HG02884 (cell line): ENCODE measurements at regions not wholly inside any gene's neighbourhood (a gene's known extent, or its start where the extent isn't known, plus 50 kb on each side); places are given as distances from the start of the nearest gene placed in this dataset.
"Not testable (repeated sequence)": the region's sequence is repeated elsewhere in the genome, so short reads cannot be mapped to it uniquely, and the experiment has no call there.

Source experiments
- ATAC-seq: cut with Tn5 transposase; IDR thresholded peaks from one replicate; pipeline ENCODE4 v1.9.1; 2021; ENCODE audit warnings: mild to moderate bottlenecking, moderate library complexity; ENCODE audit not compliant: unreplicated experiment

DNA sequence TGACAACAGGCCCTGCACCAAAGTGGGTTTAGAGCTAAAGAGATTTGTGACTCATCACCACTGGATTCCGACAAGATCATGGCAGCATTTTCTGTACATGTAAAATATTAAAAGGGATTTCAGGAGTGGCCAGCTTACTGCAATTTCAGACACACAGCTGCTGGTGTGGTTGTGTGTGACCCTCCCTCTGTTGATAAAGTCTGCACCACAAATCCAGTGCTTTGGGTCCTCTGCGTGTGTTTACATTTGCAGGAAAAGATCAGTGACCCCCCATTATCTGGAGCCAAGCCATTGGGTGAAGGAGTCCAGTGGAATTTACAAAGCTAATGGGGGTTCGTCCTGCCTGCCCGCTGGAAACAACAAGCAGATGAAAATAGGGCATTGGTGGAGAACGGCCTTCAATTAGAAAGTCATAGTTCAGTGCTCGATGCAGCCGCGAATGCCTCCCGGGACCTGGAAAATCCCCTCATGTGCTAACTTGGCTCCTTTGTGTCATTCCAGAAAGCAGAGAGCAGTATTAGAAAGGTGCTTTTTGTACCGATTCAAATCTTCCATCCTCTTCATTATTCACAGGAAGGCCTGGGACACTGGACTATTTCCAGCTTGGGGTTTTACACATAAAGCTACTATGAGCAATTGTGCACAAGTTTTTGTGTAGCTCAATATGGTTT is 188.5 kb upstream of the TMEM132C start:
- ATAC-seq, result no peak

DNA sequence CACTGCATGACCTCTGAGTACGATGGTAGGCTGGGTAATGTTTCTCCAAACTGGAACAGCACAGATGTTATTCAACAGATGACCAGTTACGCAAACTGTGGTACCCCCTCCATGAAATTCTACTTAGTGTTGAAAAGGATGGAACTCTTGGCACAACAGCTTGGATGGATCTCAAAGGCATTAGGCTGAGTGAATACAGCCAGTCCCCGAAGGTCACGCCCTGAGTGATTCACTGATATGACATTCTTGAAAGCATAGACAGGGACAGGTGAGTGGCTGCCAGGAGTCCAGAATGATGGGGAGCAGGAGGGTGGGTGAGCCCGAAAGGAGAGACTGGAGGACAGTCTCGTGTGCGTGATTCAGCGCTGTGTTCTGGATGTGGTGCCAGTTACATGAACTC is 187.5 kb upstream of the TMEM132C start:
- no peak for ATAC-seq

DNA sequence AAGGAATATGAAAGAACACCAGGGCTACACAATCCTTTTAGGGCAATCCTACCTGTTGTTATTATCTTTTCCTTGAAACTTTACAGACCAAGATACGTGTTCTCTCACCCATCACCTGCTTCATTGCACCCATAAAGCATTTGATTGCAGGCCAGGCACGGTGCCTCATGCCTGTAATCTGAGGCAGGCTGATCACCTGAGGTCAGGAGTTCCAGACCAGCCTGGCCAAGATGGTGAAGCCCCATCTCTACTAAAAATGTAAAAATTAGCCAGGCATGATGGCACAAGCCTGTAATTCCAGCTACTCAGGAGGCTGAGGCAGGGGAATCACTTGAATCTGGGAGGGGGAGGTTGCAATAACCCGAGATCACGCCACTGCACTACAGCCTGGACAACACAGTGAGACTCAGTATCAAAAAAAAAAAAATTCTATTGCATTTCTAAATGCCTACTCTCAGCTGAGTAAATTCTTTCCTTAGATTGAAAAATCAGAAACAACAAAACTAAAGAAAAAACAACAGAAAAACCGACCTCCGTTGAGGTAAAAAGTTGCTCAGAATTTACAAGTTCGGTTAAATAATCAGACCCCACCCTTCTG is 183.7 kb upstream of the TMEM132C start:
- no peak for ATAC-seq

DNA sequence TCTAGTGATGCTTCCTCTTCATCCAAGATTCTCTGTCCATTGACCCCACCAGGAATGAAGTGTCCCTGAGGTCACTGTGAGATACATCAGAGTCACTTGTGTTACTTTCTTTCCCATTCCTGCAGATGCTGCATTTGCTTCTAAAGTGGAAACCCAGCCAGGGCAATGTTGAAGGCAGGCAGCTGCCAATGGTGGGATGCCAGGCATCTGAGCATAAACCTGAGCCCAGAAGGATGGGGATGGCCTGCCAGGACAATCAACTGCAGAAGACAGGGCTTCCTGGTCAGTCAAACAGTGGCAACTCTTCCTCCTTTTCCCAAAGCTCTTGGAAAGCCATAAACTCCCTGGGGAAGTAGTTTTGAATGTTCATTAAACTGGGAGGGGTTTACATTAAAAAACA is 178.0 kb upstream of the TMEM132C start:
- no peak for ATAC-seq

DNA sequence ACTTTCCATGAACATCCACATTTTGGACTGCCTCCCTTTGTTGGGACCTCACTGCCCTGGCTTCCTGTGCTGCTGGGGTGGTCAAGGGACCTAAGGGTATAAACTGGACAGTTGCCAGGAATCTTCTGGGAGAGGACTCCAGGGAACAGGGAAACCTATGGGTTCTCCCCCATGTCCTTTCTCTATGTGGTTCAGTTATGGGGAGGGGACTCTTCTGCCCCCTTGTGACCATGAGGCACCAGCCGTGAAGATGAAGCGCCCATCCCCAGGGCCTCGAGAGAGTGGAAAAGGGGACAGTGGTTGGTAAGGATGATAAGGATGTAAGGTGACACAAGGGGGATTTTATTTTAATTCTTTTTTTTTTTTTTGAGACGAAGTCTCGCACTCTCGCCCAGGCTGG is 177.0 kb upstream of the TMEM132C start:
- ATAC-seq, result no peak

DNA sequence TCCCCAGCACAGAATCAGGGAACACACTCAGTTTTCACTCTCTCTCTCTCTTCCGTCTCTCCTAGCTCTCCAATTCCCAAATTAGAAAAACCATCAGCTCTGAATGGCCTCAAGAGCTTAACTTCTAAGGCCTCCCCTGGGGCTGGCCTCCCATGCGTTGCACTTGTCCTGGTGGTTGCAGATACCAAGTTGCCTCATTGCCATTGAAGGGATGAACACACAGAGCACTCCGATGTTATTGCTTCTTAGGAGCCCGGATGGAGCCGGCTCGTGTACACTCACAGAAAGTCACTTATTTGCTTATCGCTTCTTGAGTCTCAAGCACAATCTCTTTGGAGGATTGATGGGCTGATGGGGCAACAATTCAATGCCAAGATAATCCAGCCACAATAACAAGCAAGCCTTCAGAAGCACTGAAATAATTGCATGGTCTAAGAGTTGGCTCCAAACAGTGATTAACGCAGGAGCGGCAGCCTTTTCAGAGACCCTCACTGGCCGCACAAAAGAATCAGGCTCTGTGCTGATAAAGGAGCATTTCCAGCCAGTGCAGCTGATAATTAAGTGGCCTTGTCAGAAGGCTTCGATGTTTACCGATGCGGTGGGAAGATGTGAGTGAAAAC is 175.8 kb upstream of the TMEM132C start:
- no peak for ATAC-seq

DNA sequence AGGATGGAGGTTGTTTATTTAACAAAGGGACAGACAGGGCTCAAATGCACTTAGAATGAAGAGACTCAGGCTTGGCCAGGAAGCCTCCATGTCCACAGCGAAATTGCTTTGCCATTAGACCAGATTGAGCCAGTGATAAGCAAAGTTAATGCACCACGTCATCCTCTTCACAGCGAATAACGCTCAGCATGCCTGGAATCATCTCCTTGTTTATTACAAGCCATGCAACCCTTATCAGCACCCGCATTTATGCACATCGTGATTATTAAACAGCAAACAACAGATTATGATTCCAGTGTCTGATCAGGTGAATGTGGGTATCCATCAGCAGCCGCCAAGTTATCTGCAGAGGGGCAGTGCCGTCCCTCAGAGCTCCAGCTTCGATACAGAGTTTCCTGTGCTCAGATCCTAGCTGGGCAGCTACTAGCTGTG is 175.0 kb upstream of the TMEM132C start:
- no peak for ATAC-seq

DNA sequence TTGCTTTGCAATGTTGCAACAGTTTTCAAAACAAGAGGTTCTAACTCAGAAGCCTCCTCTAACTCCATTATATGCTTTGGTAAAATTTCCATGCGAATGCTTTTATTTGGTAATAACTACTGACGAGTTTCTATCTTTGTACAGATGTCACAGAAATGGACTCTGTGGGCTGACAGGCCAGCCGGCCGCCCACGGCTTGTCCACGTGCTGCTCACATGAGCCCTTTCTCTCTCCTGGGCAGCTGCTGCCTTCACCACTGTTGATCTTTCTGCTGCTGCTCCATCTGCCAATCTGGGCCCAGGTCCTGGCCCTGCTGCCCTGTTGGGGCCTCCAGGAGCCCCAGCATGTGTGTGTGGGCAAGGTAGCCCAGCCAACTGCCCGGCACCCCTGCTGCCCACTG is 168.2 kb upstream of the TMEM132C start:
- no peak for ATAC-seq

DNA sequence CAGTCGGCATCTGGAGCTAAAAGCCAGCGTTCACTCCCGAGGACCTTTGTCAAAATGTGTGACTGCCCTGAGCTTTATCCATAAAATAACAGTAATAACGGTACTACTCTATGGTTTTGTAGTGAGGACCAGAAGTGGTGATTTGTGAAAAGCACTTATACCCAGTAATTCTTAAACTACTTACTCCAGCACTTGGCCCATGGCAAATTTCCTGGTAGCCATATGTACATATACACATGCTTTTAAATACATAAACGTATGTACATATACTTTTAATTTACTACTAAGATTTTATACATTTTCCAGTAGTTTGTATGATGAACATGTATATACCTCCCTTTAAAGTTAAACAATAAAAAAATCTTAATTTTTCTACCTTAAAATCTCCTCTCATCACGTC is 163.8 kb upstream of the TMEM132C start:
- no peak for ATAC-seq

DNA sequence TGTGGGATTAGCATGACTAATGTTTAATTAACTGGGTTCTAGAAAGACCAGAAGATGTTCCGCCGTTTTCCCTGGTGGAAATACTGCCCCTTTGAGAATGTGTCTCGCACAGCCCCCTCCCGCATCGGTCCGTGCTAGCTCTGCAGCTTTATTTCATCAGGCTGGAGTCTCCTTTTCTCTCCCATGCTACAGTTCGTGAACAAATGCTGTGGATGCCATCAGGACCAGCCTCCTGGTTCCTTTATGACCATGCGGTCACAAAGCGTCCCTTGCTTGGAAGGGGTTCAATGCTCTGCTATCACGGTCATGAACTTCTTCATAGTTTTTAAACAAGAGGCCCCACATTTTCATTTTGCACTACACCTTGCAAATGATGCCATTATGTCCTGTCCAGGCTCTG is 157.7 kb upstream of the TMEM132C start:
- ATAC-seq, result no peak

DNA sequence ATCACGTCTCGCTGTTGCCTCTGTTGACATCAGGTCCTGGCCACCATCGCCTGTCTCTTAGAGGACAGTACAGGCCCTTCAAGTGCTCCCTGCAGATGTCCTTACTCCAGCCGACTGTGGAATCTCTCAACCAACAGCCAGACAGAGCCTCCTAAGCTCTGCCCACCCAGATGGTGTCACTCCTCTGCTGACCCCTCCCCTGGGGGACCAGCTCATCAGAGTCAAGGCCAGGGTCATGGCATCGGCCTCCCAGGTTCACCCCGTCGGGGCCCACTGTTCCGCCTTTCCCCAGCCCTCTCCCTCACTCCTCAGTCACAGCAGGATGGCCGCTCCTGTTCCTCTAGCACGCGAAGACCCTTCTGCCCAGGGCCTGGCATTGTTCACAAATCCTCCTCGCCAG is 157.3 kb upstream of the TMEM132C start:
- ATAC-seq, result no peak

DNA sequence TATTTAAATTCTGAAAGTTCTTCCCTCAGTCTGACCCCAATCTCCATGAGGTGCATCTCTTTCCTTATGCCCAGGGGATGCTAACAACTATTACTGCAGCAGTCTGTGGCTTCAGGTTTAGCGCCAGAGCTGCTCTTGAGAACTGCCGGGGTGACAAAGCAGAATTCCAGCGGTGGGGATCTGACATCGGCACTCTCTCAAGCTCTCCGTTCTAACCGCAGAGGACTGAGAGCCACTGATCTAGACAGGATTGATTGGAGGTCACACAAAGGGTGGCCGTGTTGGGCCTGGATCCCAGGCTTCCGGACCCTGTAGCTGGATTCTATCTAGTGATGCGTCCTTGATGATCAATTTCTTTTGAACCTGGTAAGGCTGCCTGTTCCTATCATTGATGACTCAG is 155.6 kb upstream of the TMEM132C start:
- no peak for ATAC-seq

DNA sequence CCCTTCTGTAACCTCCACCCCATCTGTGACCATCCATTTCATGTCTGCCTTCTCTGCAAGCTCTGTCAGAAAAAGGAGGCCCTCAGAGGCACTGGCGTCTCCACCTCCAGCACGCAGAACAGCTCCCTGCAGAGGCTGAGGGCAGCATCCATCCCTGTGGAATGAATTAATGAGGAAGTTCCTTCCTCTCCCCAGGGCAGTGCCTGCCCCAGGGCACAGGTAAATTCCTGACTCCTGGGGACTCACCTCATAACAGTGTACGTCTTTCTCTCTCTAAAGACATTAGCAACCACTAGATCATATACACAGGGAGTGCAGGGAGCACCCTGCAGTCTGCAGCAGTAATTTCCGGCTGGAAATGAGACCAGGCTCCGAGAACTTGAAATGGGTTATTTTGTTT is 155.0 kb upstream of the TMEM132C start:
- no peak for ATAC-seq

DNA sequence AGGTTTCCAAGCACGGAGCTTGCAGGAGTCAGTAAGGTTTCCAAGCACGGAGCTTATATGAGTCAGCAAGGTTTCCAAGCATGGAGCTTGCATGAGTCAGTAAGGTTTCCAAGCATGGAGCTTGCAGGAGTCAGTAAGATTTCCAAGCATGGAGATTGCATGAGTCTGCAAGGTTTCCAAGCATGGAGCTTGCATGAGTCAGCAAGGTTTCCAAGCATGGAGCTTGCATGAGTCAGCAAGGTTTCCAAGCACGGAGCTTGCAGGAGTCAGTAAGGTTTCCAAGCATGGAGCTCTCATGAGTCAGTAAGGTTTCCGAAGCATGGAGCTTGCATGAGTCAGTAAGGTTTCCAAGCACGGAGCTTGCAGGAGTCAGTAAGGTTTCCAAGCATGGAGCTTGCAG is 153.7 kb upstream of the TMEM132C start:
- ATAC-seq, result not testable (repeated sequence)

DNA sequence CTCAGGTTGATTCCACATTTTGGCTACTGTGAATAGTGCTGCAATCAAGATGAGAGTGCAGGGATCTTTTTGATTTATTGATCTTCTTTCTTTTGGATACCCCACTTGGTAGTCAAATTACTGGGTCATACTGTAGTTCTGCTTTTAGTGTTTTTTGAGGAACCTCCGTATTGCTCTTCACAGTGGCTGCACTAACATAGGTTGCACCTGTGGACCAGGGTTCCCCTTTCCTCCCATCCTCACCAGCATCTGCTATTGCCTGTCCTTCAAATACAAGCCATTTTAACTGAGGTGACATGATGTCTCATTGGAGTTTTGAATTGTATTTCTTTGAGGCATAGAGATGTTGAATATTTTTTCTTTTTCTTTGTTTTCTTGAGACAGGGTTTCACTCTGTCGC is 152.5 kb upstream of the TMEM132C start:
- ATAC-seq, result no peak

DNA sequence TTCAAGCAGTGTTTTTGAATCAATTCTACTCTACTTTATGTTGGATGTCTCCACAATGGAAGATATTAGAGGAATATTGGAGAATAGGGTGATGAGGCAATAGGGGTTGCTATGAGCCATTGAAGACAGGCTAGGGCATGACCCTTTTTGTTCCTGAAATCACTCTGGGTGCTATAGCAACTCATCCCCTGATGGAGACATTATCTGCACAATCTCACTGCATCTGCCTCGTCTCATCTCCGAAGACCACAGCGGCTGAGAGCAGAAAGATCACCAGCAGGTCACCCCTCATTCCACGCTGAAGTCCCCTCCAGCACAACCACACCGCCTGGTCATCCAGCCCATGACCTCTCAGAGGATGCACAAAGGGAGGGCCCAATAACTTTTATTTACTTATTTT is 150.4 kb upstream of the TMEM132C start:
- no peak for ATAC-seq

DNA sequence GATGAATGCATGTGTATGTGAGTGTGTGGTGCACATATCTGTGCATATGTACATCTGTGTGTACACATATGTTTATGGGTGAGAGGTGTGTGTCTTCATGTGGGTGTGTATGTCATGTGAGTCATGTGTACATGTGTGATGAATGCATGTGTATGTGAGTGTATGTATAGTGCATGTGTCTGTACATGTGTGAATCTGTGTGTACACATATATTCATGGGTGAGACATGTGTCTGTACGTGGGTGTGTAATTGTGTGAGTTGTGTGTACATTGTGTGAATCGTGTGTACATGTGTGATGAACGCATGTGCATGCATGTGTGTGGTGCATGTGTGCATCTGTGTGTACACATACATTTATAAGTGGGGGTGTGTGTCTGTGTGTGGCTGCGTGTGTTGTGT is 146.9 kb upstream of the TMEM132C start:
- ATAC-seq, result no peak

DNA sequence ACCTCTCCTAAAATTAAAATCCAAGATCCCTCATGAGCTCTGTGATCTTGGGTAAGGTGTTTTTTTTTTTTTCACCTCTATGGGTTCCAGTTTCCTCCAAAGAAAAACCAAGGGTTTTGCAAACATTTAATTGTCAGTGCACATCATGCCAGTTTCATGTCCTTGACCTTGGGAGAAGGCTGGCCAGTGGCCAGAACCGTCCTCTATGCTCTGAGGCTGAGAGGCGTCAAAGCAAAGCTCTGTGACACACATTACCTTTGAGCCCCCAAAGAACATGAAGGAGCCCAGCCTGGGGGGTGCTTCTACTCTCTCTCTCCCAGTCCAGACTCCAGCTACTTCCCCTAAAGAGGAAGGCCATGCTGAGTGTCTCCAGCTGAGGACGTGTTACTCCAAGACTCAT is 145.5 kb upstream of the TMEM132C start:
- no peak for ATAC-seq

DNA sequence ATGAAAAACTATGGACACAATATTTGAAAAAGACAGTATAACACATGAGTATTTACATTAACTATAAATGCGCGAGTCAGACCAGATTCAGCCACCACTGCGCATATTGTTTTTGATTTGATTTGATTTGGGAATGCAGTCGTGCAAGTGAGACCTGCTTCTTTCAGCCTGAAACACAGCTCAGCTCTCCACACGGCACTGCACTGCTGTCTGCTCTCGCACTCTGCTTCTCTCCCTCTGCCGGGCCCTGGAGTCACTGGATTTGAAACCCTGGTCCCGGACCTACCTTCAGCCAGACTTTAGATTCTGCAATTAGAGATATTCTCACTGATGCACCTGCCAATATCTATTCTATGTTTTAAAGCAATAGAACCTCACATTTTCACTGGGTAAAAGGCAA is 143.9 kb upstream of the TMEM132C start:
- ATAC-seq, result no peak

DNA sequence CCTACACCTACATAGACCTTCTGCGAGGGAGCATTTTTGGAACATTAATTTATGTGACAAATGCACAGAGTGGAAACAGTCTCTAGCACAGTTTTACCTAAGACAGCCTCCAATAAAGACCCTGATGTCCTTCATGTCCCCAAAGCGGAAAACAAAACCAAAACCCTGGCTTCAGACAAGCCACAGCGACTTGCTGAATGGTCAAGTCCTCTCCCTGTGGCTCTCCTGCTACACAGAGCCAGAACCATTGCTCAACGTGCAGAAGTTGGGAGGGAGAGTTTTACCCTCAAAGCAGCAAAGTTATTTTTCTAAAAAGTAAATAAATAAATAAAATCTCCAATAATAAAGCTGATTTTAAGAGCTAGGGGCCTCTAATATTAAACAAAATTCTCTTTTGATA is 135.0 kb upstream of the TMEM132C start:
- no peak for ATAC-seq

DNA sequence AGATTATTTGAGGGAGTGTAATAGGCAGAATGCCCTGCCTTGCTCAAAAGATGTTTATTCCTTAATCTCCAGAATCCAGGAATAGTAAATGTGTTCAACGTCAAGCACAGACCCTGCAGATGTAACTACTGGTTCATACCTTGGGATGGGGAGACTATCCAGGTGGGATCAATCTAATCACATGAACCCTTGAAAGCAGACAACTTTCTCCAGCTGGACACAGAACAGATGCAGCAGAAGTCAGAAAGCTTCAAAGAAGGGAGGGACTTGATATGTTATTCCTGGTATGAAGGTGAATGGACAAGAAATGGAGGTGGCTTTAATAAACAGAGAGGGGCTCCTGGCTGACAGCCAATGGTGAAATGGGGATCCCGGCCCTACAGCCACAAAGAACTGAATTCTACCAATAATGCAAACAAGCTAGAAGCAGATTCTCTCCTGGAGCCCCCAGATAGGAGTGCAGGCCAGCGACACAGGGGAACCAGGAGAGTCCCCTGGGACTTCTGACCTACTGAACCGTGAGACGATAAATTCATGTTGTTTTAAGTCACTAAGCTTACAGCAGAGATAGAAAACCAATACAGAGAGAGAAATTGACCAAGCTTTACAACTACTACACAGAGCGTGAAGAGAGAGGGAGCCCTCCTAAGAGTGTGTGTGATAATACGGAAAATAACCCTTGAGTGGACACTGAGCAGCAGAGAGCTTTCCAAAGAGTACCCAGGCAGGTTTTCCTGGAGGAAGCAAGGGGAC is 133.5 kb upstream of the TMEM132C start:
- no peak for ATAC-seq

DNA sequence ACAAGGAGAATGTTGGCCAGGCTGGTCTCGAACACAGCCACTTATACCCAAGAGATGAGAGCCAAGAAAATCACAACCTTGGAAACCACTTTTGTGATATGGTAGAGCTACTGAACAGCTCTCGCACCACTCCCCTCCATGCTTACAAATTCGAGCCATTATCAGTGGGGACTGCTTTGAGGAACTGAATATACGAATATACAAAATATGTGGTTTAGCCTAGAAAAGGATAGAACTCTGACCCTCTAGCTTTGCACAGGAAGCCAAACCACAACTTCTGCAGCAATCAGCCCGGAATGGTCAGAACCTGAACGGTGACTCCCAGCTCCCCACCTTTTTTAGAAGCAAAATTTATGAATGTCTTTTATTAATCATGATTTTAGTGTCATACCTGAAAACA is 129.8 kb upstream of the TMEM132C start:
- ATAC-seq, result no peak
